B cell (primary cell): ENCODE measurements at regions not wholly inside any gene's neighbourhood (a gene's known extent, or its start where the extent isn't known, plus 50 kb on each side); places are given as distances from the start of the nearest gene placed in this dataset.

Experiments used
- EZH2 ChIP-seq: IDR thresholded peaks from 2 replicates; pipeline ENCODE4 v1.6.1; 2012; ENCODE audit warnings: borderline replicate concordance, low read depth, mild to moderate bottlenecking, moderate library complexity, low read length; ENCODE audit not compliant: insufficient read depth, poor library complexity, severe bottlenecking
- TF ChIP-seq, protein P1 (sequence below): fragments of 200-600 bp; IDR thresholded peaks from one replicate; pipeline ENCODE4 v1.8.0; 2022; ENCODE audit warnings: antibody characterized with exemption, mild to moderate bottlenecking

- TF ChIP-seq, protein P1, sequence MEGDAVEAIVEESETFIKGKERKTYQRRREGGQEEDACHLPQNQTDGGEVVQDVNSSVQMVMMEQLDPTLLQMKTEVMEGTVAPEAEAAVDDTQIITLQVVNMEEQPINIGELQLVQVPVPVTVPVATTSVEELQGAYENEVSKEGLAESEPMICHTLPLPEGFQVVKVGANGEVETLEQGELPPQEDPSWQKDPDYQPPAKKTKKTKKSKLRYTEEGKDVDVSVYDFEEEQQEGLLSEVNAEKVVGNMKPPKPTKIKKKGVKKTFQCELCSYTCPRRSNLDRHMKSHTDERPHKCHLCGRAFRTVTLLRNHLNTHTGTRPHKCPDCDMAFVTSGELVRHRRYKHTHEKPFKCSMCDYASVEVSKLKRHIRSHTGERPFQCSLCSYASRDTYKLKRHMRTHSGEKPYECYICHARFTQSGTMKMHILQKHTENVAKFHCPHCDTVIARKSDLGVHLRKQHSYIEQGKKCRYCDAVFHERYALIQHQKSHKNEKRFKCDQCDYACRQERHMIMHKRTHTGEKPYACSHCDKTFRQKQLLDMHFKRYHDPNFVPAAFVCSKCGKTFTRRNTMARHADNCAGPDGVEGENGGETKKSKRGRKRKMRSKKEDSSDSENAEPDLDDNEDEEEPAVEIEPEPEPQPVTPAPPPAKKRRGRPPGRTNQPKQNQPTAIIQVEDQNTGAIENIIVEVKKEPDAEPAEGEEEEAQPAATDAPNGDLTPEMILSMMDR: no peak
- no peak for TF ChIP-seq EZH2
These were observed 327.3 kb upstream of the TLE3 start for GRCh38 chr15:70424937-70425411.
